H1 (cell line): ENCODE measurements at regions not wholly inside any gene's neighbourhood (a gene's known extent, or its start where the extent isn't known, plus 50 kb on each side); places are given as distances from the start of the nearest gene placed in this dataset.

Source experiments
- CTCF ChIA-PET: fragments of 300-600 bp; sonication (Branson Sonifier 250); formaldehyde crosslinking; loops from one replicate; lab custom pipeline; 2021; ENCODE audit not compliant: partially characterized antibody; lab: Charles Lee
- POLR2A ChIA-PET: fragments of 300-600 bp; sonication (Branson Sonifier 250); formaldehyde crosslinking; loops from one replicate; lab custom pipeline; 2021; ENCODE audit warnings: inconsistent platforms; ENCODE audit not compliant: partially characterized antibody; lab: Charles Lee
- DNase-seq, 2 experiments: peaks; one replicate each; pipeline versions ENCODE4 v3.0.0 to v3.0.0-alpha.2; 2010 to 2022; ENCODE audit warnings: low spot score in 2 of 2, low read depth in 1 of 2, mixed read lengths in 1 of 2
- FAIRE-seq: peaks from 2 replicates; lab custom pipeline; 2011; peaks lifted over from hg19 to GRCh38; lab: Jason Lieb, UNC
- H2AFZ ChIP-seq: 2 replicates; pipeline ENCODE4 v1.8.1; 2012; ENCODE audit warnings: low read length, inconsistent platforms
- H2AK5ac ChIP-seq: 2 replicates; pipeline ENCODE4 v1.6.1; 2013; ENCODE audit warnings: low read depth, low read length
- H2BK120ac ChIP-seq: replicated peaks from 2 replicates; pipeline ENCODE3; 2013; ENCODE audit warnings: low read depth, low read length, inconsistent platforms
- H2BK12ac ChIP-seq: 2 replicates; pipeline ENCODE4 v1.6.1; 2013; ENCODE audit warnings: low read depth, low read length
- H2BK15ac ChIP-seq: 2 replicates; pipeline ENCODE4 v1.6.1; 2013; ENCODE audit warnings: low read length
- H2BK20ac ChIP-seq: 2 replicates; pipeline ENCODE4 v1.6.1; 2013; ENCODE audit warnings: low read length
- H2BK5ac ChIP-seq: 2 replicates; pipeline ENCODE4 v1.6.1; 2013; ENCODE audit warnings: low read depth, low read length
- H3K14ac ChIP-seq: 2 replicates; pipeline ENCODE4 v1.6.1; 2013; ENCODE audit warnings: inconsistent platforms; ENCODE audit not compliant: insufficient read length
- H3K18ac ChIP-seq: 2 replicates; pipeline ENCODE4 v1.6.1; 2013; ENCODE audit warnings: low read length; ENCODE audit errors: extremely low read depth
- H3K23ac ChIP-seq: 2 replicates; pipeline ENCODE4 v1.6.1; 2013; ENCODE audit warnings: inconsistent platforms; ENCODE audit not compliant: insufficient read length
- H3K23me2 ChIP-seq: 2 replicates; pipeline ENCODE4 v1.6.1; 2013; ENCODE audit warnings: low read depth, low read length
- H3K27ac ChIP-seq: 2 replicates; pipeline ENCODE4 v1.6.1; 2011; ENCODE audit warnings: low read depth, low read length, inconsistent platforms
- H3K27me3 ChIP-seq, 4 experiments: replicated peaks in 1 of 4; 1 replicate in 1 of 4; 2 replicates in 3 of 4; pipeline versions ENCODE4 v1.6.1 to v1.8.1; 2011 to 2013; ENCODE audit warnings: low read length in 3 of 4, mild to moderate bottlenecking in 3 of 4, inconsistent platforms in 2 of 4, mixed read lengths in 2 of 4, moderate library complexity in 1 of 4; ENCODE audit not compliant: control insufficient read depth in 3 of 4, insufficient read depth in 3 of 4; ENCODE audit errors: extremely low read depth in 1 of 4
- H3K36me3 ChIP-seq, 4 experiments: 2 replicates each; pipeline versions ENCODE4 v1.6.1 to v1.8.1; 2011 to 2013; ENCODE audit warnings: mild to moderate bottlenecking in 4 of 4, low read length in 3 of 4, moderate library complexity in 2 of 4, control low read depth in 1 of 4, inconsistent platforms in 1 of 4; ENCODE audit not compliant: insufficient read depth in 4 of 4, control insufficient read depth in 2 of 4
- H3K4ac ChIP-seq: replicated peaks from 2 replicates; pipeline ENCODE3; 2013; ENCODE audit warnings: low read length, low read depth, mixed read lengths, inconsistent platforms; ENCODE audit not compliant: insufficient read length
- H3K4me1 ChIP-seq, 4 experiments: replicated peaks in 1 of 4; 1 replicate in 1 of 4; 2 replicates in 3 of 4; pipeline versions ENCODE4 v1.6.1 to v1.8.1; 2011 to 2013; ENCODE audit warnings: low read length in 3 of 4, inconsistent platforms in 2 of 4, mixed read lengths in 1 of 4; ENCODE audit not compliant: insufficient read depth in 4 of 4, control insufficient read depth in 3 of 4
- H3K4me2 ChIP-seq, 2 experiments: 2 replicates each; pipeline versions ENCODE4 v1.6.1 to v1.8.1; 2011 to 2013; ENCODE audit warnings: low read depth in 2 of 2, low read length in 2 of 2, control low read depth in 1 of 2, inconsistent platforms in 1 of 2, mild to moderate bottlenecking in 1 of 2; ENCODE audit not compliant: insufficient read depth in 1 of 2
- H3K4me3 ChIP-seq, 4 experiments: fragments of 200-600, 300-600 bp in 1 of 4; sonication (generic), shearing (Covaris generic), sonication (Bioruptor Twin) in 1 of 4; 2 replicates each; pipeline versions ENCODE4 v1.5.1 to v1.8.1; 2011 to 2016; ENCODE audit warnings: low read length in 4 of 4, low read depth in 3 of 4, control low read depth in 2 of 4, inconsistent platforms in 2 of 4, mild to moderate bottlenecking in 2 of 4, mixed read lengths in 1 of 4, moderate library complexity in 1 of 4; ENCODE audit not compliant: insufficient read depth in 2 of 4; ENCODE audit errors: extremely low read depth in 1 of 4
- H3K56ac ChIP-seq: replicated peaks from 2 replicates; pipeline ENCODE3; 2013; ENCODE audit warnings: low read depth, mild to moderate bottlenecking, mixed read lengths, low read length, inconsistent platforms; ENCODE audit not compliant: insufficient read length
- H3K79me1 ChIP-seq: 2 replicates; pipeline ENCODE4 v1.6.1; 2013; ENCODE audit warnings: low read depth, low read length, control low read depth
- H3K79me2 ChIP-seq, 2 experiments: 2 replicates each; pipeline versions ENCODE4 v1.6.1 to v1.8.1; 2012 to 2013; ENCODE audit warnings: low read length in 2 of 2, mild to moderate bottlenecking in 2 of 2, inconsistent platforms in 1 of 2; ENCODE audit not compliant: insufficient read depth in 2 of 2, control insufficient read depth in 1 of 2
- H3K9ac ChIP-seq, 4 experiments: replicated peaks in 1 of 4; 1 replicate in 1 of 4; 2 replicates in 3 of 4; pipeline versions ENCODE4 v1.6.1 to v1.8.1; 2011 to 2013; ENCODE audit warnings: low read depth in 3 of 4, low read length in 3 of 4, control low read depth in 2 of 4, mild to moderate bottlenecking in 2 of 4, moderate library complexity in 2 of 4, inconsistent platforms in 1 of 4; ENCODE audit errors: extremely low read depth in 1 of 4
- H3K9me3 ChIP-seq, 2 experiments: 2 replicates each; pipeline versions ENCODE4 v1.6.1 to v1.8.1; 2012 to 2013; ENCODE audit warnings: mild to moderate bottlenecking in 2 of 2, moderate library complexity in 2 of 2, control low read depth in 1 of 2, inconsistent platforms in 1 of 2, low read depth in 1 of 2, low read length in 1 of 2, mixed read lengths in 1 of 2; ENCODE audit not compliant: insufficient read depth in 2 of 2
- H4K20me1 ChIP-seq, 2 experiments: replicated peaks in 1 of 2; 2 replicates each; pipeline versions ENCODE3 to v1.8.1; 2011 to 2013; ENCODE audit warnings: inconsistent platforms in 2 of 2, low read length in 2 of 2, mild to moderate bottlenecking in 1 of 2; ENCODE audit not compliant: insufficient read depth in 2 of 2, control insufficient read depth in 1 of 2
- H4K5ac ChIP-seq: 2 replicates; pipeline ENCODE4 v1.6.1; 2013; ENCODE audit warnings: low read length, low read depth, mixed read lengths, inconsistent platforms; ENCODE audit not compliant: insufficient read length
- H4K8ac ChIP-seq: 2 replicates; pipeline ENCODE4 v1.8.0; 2013; ENCODE audit warnings: mild to moderate bottlenecking, moderate library complexity, low read length, inconsistent platforms; ENCODE audit not compliant: insufficient read depth; ENCODE audit errors: extremely low read depth
- H4K91ac ChIP-seq: replicated peaks from 2 replicates; pipeline ENCODE3; 2013; ENCODE audit warnings: low read length, mixed read lengths, inconsistent platforms; ENCODE audit not compliant: insufficient read length
- RBBP5 ChIP-seq: IDR thresholded peaks from 2 replicates; pipeline ENCODE4 v1.7.1; 2012; ENCODE audit warnings: low read depth, mild to moderate bottlenecking, inconsistent platforms, low read length, moderate library complexity, borderline replicate concordance
- SIX5 ChIP-seq: IDR thresholded peaks from 2 replicates; pipeline ENCODE4 v1.6.1; 2011; ENCODE audit warnings: mild to moderate bottlenecking, low read depth, low read length
- USF2 ChIP-seq: IDR thresholded peaks from 2 replicates; pipeline ENCODE4 v1.6.1; 2011; ENCODE audit warnings: low read length, improper control_type of control experiment
- WGBS, 2 experiments: shearing (Covaris generic) in 1 of 2; methylation state at CpG; one replicate each; pipeline versions ENCODE4 v1.1.6 to v1.1.7; 2013 to 2015; ENCODE audit warnings: low lambda C conversion rate in 2 of 2, mixed read lengths in 2 of 2, inconsistent platforms in 1 of 2, low coverage in 1 of 2, missing lambda C conversion rate in 1 of 2; ENCODE audit not compliant: insufficient replicate concordance in 2 of 2, insufficient coverage in 1 of 2, insufficient read length in 1 of 2; ENCODE audit errors: extremely low coverage in 1 of 2, missing lambda C conversion rate in 1 of 2; 5-methylcytosine and 5-hydroxymethylcytosine counted together

GRCh38 chr1:182213163-182213562, 151.7 kb upstream of the ZNF648 start:
- no peak for TF ChIP-seq SIX5
- TF ChIP-seq RBBP5: no peak
- no peak for TF ChIP-seq USF2
- H2AFZ ChIP-seq: no peak overlapping the region
- H4K20me1 ChIP-seq: no peaks in the 10 kb centered on the region
- POLR2A ChIA-PET: no interaction called here
- H3K4ac ChIP-seq: no peak overlapping the region
- H3K4me1 ChIP-seq: no peaks in the 10 kb centered on the region
- H4K5ac ChIP-seq: no peak overlapping the region
- no peaks in the 10 kb centered on the region for H3K9me3 ChIP-seq
- DNase-seq (no peak), FAIRE-seq (no peak)
- WGBS, 2 experiments: 100% methylated on average over 1 of the region's 1 CpG; no CpG with 5 or more reads in 1 of the 2 experiments
- CTCF ChIA-PET: no interaction called here
- H4K91ac ChIP-seq: no peak overlapping the region
- H2BK15ac ChIP-seq: no peak overlapping the region
- no peak overlapping the region for H2BK12ac ChIP-seq
- H3K18ac ChIP-seq: no peak overlapping the region
- H3K56ac ChIP-seq: no peak overlapping the region
- no peak overlapping the region for H3K27ac ChIP-seq
- H3K9ac ChIP-seq: no peak overlapping the region
- no peak overlapping the region for H3K4me3 ChIP-seq
- H3K79me1 ChIP-seq: no peaks in the 10 kb centered on the region
- no peak overlapping the region for H4K8ac ChIP-seq
- no peak overlapping the region for H3K4me2 ChIP-seq
- H3K23me2 ChIP-seq: no peaks in the 10 kb centered on the region
- H3K36me3 ChIP-seq: no peaks in the 10 kb centered on the region
- no peaks in the 10 kb centered on the region for H3K27me3 ChIP-seq
- no peak overlapping the region for H3K14ac ChIP-seq
- H2BK20ac ChIP-seq: no peak overlapping the region
- H2BK120ac ChIP-seq: no peak overlapping the region
- no peak overlapping the region for H2AK5ac ChIP-seq
- H3K23ac ChIP-seq: no peak overlapping the region
- H3K79me2 ChIP-seq: no peaks in the 10 kb centered on the region
- no peak overlapping the region for H2BK5ac ChIP-seq
